ENCODE measurements at regions not wholly inside any gene's neighbourhood (a gene's known extent, or its start where the extent isn't known, plus 50 kb on each side); places are given as distances from the start of the nearest gene placed in this dataset.

DNA sequence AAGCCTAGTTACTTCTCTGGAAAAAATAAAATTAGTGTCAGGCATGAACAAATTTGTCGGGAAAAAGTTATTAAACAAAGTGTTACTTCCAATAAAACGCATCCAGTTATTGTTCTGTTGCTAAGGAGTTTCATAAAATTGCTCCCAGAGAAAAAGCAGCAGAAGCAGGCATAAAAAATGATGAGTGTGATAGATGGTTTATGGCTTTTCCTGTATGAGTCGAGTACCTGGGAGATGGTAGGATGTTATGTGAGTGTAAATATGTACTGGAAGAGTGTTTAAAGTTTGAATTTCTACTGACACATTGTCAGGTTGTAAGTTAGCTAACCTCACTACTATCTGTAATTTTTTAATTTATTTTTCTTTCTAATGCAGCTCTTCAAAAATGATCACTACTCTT is 390.7 kb downstream of the ARL4A start:
- Histone ChIP-seq H3K4me3 (ENCODE audit: low read length) (no peak overlapping the region), H3K27ac (ENCODE audit: low read depth, low read length) (no peak overlapping the region), H3K4me1 (ENCODE audit: control insufficient read depth in 2 of 2, insufficient read depth in 2 of 2, low read length in 2 of 2) (no peaks in the 10 kb centered on the region), H3K9me3 (ENCODE audit: control insufficient read depth in 2 of 3, low read length in 3 of 3) (no peaks in the 10 kb centered on the region), H3K36me3 (ENCODE audit: control insufficient read depth in 2 of 3, insufficient read depth in 3 of 3, low read length in 3 of 3) (no peaks in the 10 kb centered on the region), H3K27me3 (ENCODE audit: control insufficient read depth in 2 of 2, insufficient read depth in 2 of 2, low read length in 2 of 2) (no peaks in the 10 kb centered on the region)
- no peak overlapping the region for H3K4me3 Mint-ChIP-seq
- ChIA-PET CTCF (no interaction called here), POLR2A (no interaction called here)
- DNase-seq (no peak), ATAC-seq (no peak)
- intact Hi-C loops (cut with micrococcal nuclease), result no loop called here
- no peak overlapping the region for H3K27ac Mint-ChIP-seq
- H3K4me1 Mint-ChIP-seq, result no peaks in the 10 kb centered on the region
- no peaks in the 10 kb centered on the region for H3K36me3 Mint-ChIP-seq
- no peaks in the 10 kb centered on the region for H3K9me3 Mint-ChIP-seq
- peaks cover 0 to 27% (median 15%) of the 10 kb centered on the region in 5 donors for H3K27me3 Mint-ChIP-seq

GRCh38 chr7:13090959-13091358 is 403.5 kb downstream of the ARL4A start:
- Mint-ChIP-seq H3K36me3 (no peaks in the 10 kb centered on the region), H3K4me1 (peaks cover 0 to 2% (median 0%) of the 10 kb centered on the region in 7 donors), H3K4me3 (no peak overlapping the region), H3K27me3 (peaks cover 0 to 15% (median 12%) of the 10 kb centered on the region in 5 donors), H3K27ac (no peak overlapping the region), H3K9me3 (peaks cover 0 to 5% (median 3%) of the 10 kb centered on the region in 11 donors)
- ChIA-PET CTCF (no interaction called here), POLR2A (no interaction called here)
- ATAC-seq, result no peak
- H3K4me3 ChIP-seq (ENCODE audit: low read length), result no peak overlapping the region
- no peaks in the 10 kb centered on the region for H3K36me3 ChIP-seq (ENCODE audit: control insufficient read depth in 2 of 3, insufficient read depth in 3 of 3, low read length in 3 of 3)
- no peaks in the 10 kb centered on the region for H3K4me1 ChIP-seq (ENCODE audit: control insufficient read depth in 2 of 2, insufficient read depth in 2 of 2, low read length in 2 of 2)
- H3K27ac ChIP-seq (ENCODE audit: low read depth, low read length), result no peak overlapping the region
- H3K9me3 ChIP-seq (ENCODE audit: control insufficient read depth in 2 of 3, low read length in 3 of 3), result no peaks in the 10 kb centered on the region
- H3K27me3 ChIP-seq (ENCODE audit: control insufficient read depth in 2 of 2, insufficient read depth in 2 of 2, low read length in 2 of 2), result no peaks in the 10 kb centered on the region
- no peak for DNase-seq
- intact Hi-C loops (cut with micrococcal nuclease), result no loop called here

DNA sequence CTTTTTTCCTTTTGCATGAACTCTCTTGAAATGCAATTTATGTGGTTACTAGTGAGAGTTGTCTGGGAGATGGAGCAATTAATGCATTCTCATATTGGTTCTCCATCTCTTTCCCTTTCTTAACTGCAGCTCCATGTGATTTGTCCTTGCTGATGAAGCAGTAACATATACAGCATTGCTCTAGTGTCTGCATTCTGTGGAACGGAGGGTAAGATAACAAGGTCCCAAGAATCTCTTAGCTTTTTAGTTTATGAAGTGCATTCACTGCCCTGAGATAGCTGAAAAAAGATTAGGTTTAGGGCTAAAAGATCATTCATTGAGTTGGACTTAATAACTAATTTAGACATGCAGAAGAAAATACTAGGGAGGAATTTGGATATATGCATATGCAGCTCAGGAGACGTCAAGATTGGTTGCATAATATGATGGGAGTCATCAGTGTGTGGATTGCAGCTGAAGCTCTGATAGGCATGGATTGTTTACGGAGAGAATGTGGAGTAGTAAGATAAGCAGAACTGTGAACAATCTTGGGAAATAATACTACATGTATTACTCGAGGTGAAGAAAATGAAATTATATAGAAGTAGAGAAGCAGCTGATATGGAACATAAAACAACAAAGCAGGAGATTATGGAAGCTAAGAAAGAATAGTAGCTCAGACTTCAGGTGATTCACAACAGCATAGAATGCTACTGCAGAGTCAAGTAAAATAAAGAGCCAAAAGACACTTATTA is 404.7 kb downstream of the ARL4A start:
- DNase-seq (no peak), ATAC-seq (no peak)
- Histone ChIP-seq H3K27me3 (ENCODE audit: control insufficient read depth in 2 of 2, insufficient read depth in 2 of 2, low read length in 2 of 2) (no peaks in the 10 kb centered on the region), H3K27ac (ENCODE audit: low read depth, low read length) (no peak overlapping the region), H3K36me3 (ENCODE audit: control insufficient read depth in 2 of 3, insufficient read depth in 3 of 3, low read length in 3 of 3) (no peaks in the 10 kb centered on the region), H3K4me1 (ENCODE audit: control insufficient read depth in 2 of 2, insufficient read depth in 2 of 2, low read length in 2 of 2) (no peaks in the 10 kb centered on the region), H3K4me3 (ENCODE audit: low read length) (no peak overlapping the region), H3K9me3 (ENCODE audit: control insufficient read depth in 2 of 3, low read length in 3 of 3) (no peaks in the 10 kb centered on the region)
- H3K4me3 Mint-ChIP-seq, result no peak overlapping the region
- intact Hi-C loops (cut with micrococcal nuclease), result no loop called here
- peaks cover 0 to 2% (median 0%) of the 10 kb centered on the region in 7 donors for H3K4me1 Mint-ChIP-seq
- ChIA-PET POLR2A (no interaction called here), CTCF (no interaction called here)
- H3K27ac Mint-ChIP-seq, result no peak overlapping the region
- H3K36me3 Mint-ChIP-seq, result no peaks in the 10 kb centered on the region
- peaks cover 0 to 5% (median 3%) of the 10 kb centered on the region in 11 donors for H3K9me3 Mint-ChIP-seq
- peaks cover 0 to 17% (median 15%) of the 10 kb centered on the region in 5 donors for H3K27me3 Mint-ChIP-seq

DNA sequence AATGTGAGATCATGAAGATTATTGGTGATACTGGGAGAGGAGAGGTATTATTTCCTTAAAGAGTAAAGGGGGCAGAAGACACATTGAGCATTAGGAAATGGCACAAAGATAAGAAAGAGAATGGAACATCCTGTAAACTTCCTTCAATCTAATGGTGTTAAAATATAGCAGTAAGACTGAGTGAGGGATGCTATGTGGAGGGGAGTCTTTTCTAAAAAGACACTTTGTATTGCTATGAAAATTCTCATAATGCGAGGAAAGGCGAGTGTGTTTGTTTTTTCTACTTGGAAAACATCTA is 405.2 kb downstream of the ARL4A start:
- Histone ChIP-seq H3K36me3 (ENCODE audit: control insufficient read depth in 2 of 3, insufficient read depth in 3 of 3, low read length in 3 of 3) (no peaks in the 10 kb centered on the region), H3K4me3 (ENCODE audit: low read length) (no peak overlapping the region), H3K27ac (ENCODE audit: low read depth, low read length) (no peak overlapping the region), H3K9me3 (ENCODE audit: control insufficient read depth in 2 of 3, low read length in 3 of 3) (no peaks in the 10 kb centered on the region), H3K4me1 (ENCODE audit: control insufficient read depth in 2 of 2, insufficient read depth in 2 of 2, low read length in 2 of 2) (no peaks in the 10 kb centered on the region), H3K27me3 (ENCODE audit: control insufficient read depth in 2 of 2, insufficient read depth in 2 of 2, low read length in 2 of 2) (no peaks in the 10 kb centered on the region)
- DNase-seq (no peak), ATAC-seq (no peak)
- no peak overlapping the region for H3K27ac Mint-ChIP-seq
- H3K9me3 Mint-ChIP-seq, result peaks cover 0 to 5% (median 2%) of the 10 kb centered on the region in 11 donors
- H3K27me3 Mint-ChIP-seq, result peaks cover 0 to 20% (median 15%) of the 10 kb centered on the region in 5 donors
- no peak overlapping the region for H3K4me3 Mint-ChIP-seq
- peaks cover 0 to 2% (median 0%) of the 10 kb centered on the region in 7 donors for H3K4me1 Mint-ChIP-seq
- CTCF ChIA-PET, result no interaction called here
- POLR2A ChIA-PET, result no interaction called here
- intact Hi-C loops (cut with micrococcal nuclease), result no loop called here
- no peaks in the 10 kb centered on the region for H3K36me3 Mint-ChIP-seq

- ChIA-PET POLR2A (no interaction called here), CTCF (interaction anchor here (0.6 kb wide), 1 partner anchor 76 kb away, joined by 3 read pairs; no protein-coding TSS in a partner anchor)
- Mint-ChIP-seq H3K9me3 (peaks cover 0 to 5% (median 1%) of the 10 kb centered on the region in 11 donors), H3K27me3 (peaks cover 0 to 20% (median 15%) of the 10 kb centered on the region in 5 donors), H3K4me1 (peaks cover 0 to 2% (median 0%) of the 10 kb centered on the region in 7 donors), H3K27ac (no peak overlapping the region), H3K36me3 (no peaks in the 10 kb centered on the region), H3K4me3 (no peak overlapping the region)
- H3K4me1 ChIP-seq (ENCODE audit: control insufficient read depth in 2 of 2, insufficient read depth in 2 of 2, low read length in 2 of 2), result no peaks in the 10 kb centered on the region
- ATAC-seq (no peak), DNase-seq (no peak)
- no peaks in the 10 kb centered on the region for H3K27me3 ChIP-seq (ENCODE audit: control insufficient read depth in 2 of 2, insufficient read depth in 2 of 2, low read length in 2 of 2)
- intact Hi-C loops (cut with micrococcal nuclease), result no loop called here
- H3K9me3 ChIP-seq (ENCODE audit: control insufficient read depth in 2 of 3, low read length in 3 of 3), result no peaks in the 10 kb centered on the region
- no peak overlapping the region for H3K4me3 ChIP-seq (ENCODE audit: low read length)
- H3K27ac ChIP-seq (ENCODE audit: low read depth, low read length), result no peak overlapping the region
- H3K36me3 ChIP-seq (ENCODE audit: control insufficient read depth in 2 of 3, insufficient read depth in 3 of 3, low read length in 3 of 3), result no peaks in the 10 kb centered on the region
Observed at GRCh38 chr7:13093160-13093559, 405.7 kb downstream of the ARL4A start.

- H3K27me3 Mint-ChIP-seq, result peaks cover 0 to 19% (median 6%) of the 10 kb centered on the region in 5 donors
- no peak for DNase-seq
- Histone ChIP-seq H3K4me1 (ENCODE audit: control insufficient read depth in 2 of 2, insufficient read depth in 2 of 2, low read length in 2 of 2) (no peaks in the 10 kb centered on the region), H3K9me3 (ENCODE audit: control insufficient read depth in 2 of 3, low read length in 3 of 3) (no peaks in the 10 kb centered on the region), H3K36me3 (ENCODE audit: control insufficient read depth in 2 of 3, insufficient read depth in 3 of 3, low read length in 3 of 3) (no peaks in the 10 kb centered on the region), H3K4me3 (ENCODE audit: low read length) (no peak overlapping the region), H3K27ac (ENCODE audit: low read depth, low read length) (no peak overlapping the region), H3K27me3 (ENCODE audit: control insufficient read depth in 2 of 2, insufficient read depth in 2 of 2, low read length in 2 of 2) (no peaks in the 10 kb centered on the region)
- CTCF ChIA-PET, result no interaction called here
- no peak overlapping the region for H3K4me3 Mint-ChIP-seq
- no peaks in the 10 kb centered on the region for H3K36me3 Mint-ChIP-seq
- no peak overlapping the region for H3K27ac Mint-ChIP-seq
- peaks cover 0 to 1% (median 0%) of the 10 kb centered on the region in 11 donors for H3K9me3 Mint-ChIP-seq
- peaks cover 0 to 2% (median 0%) of the 10 kb centered on the region in 7 donors for H3K4me1 Mint-ChIP-seq
- intact Hi-C loops (cut with micrococcal nuclease), result no loop called here
- POLR2A ChIA-PET, result no interaction called here
- no peak for ATAC-seq
Observed at GRCh38 chr7:13097499-13097898, 410.1 kb downstream of the ARL4A start.

DNA sequence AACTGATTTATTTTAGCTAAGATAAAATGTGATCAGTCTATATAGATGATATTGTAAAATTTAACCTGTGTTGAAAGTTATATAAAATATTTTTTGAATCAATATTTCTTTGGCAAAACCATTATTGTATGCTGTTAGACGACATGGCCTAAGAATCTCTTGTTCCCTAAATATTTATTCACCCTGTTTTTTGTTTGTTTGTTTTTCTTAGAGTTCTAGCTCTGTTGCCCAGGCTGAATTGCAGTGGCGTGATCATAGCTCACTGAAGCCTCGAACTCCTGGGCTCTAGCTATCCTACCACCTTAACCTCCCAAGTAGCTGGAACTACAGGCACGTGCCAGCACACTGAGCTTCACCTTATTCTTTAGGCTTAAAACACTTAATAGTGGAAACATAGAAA is 410.7 kb downstream of the ARL4A start:
- no peaks in the 10 kb centered on the region for H3K36me3 Mint-ChIP-seq
- H3K36me3 ChIP-seq (ENCODE audit: control insufficient read depth in 2 of 3, insufficient read depth in 3 of 3, low read length in 3 of 3), result no peaks in the 10 kb centered on the region
- H3K27me3 ChIP-seq (ENCODE audit: control insufficient read depth in 2 of 2, insufficient read depth in 2 of 2, low read length in 2 of 2), result no peaks in the 10 kb centered on the region
- peaks cover 0 to 15% (median 6%) of the 10 kb centered on the region in 5 donors for H3K27me3 Mint-ChIP-seq
- no peak for ATAC-seq
- H3K4me1 Mint-ChIP-seq, result peaks cover 0 to 2% (median 0%) of the 10 kb centered on the region in 7 donors
- intact Hi-C loops (cut with micrococcal nuclease), result no loop called here
- H3K4me1 ChIP-seq (ENCODE audit: control insufficient read depth in 2 of 2, insufficient read depth in 2 of 2, low read length in 2 of 2), result no peaks in the 10 kb centered on the region
- no peak overlapping the region for H3K4me3 ChIP-seq (ENCODE audit: low read length)
- no peak overlapping the region for H3K27ac Mint-ChIP-seq
- CTCF ChIA-PET, result interaction anchor here (0.5 kb wide), 1 partner anchor 1925 kb away, joined by 3 read pairs; no protein-coding TSS in a partner anchor
- no peaks in the 10 kb centered on the region for H3K9me3 Mint-ChIP-seq
- POLR2A ChIA-PET, result no interaction called here
- no peaks in the 10 kb centered on the region for H3K9me3 ChIP-seq (ENCODE audit: control insufficient read depth in 2 of 3, low read length in 3 of 3)
- H3K27ac ChIP-seq (ENCODE audit: low read depth, low read length), result no peak overlapping the region
- no peak for DNase-seq
- no peak overlapping the region for H3K4me3 Mint-ChIP-seq
